K562 (cell line): ENCODE measurements at regions not wholly inside any gene's neighbourhood (a gene's known extent, or its start where the extent isn't known, plus 50 kb on each side); places are given as distances from the start of the nearest gene placed in this dataset.

Experiments
- ATAC-seq: fragments of 200-7000 bp; cut with Tn5 transposase; 3 replicates; pipeline ENCODE4 v1.9.1; 2020; ENCODE audit warnings: moderate library complexity
- BruUV-seq: library from RNA; stranded (reverse); fragments of 400-500 nt; replicated peaks from 2 replicates; lab custom pipeline; 2021; lab: Mats Ljungman, UMichigan
- CTCF ChIA-PET: fragments of 300-600 bp; formaldehyde crosslinking; extraction: SDS; loops from one replicate; lab custom pipeline; 2021; ENCODE audit warnings: low intra/inter-chr PET ratio; lab: Yijun Ruan, JAX
- POLR2A ChIA-PET: fragments of 300-600, 350-650 bp; sonication (Branson Sonifier 250); formaldehyde crosslinking; extraction: SDS; loops from one replicate; lab custom pipeline; 2021; ENCODE audit warnings: antibody characterized with exemption, inconsistent platforms; lab: Yijun Ruan, JAX
- DNase-seq, 4 experiments: peaks; one replicate each; pipeline versions ENCODE4 v3.0.0 to v3.0.0-alpha.2; 2011 to 2018; ENCODE audit warnings: low spot score in 3 of 4, mixed read lengths in 3 of 4; ENCODE audit errors: extremely low read depth in 1 of 4
- FAIRE-seq: peaks from 2 replicates; lab custom pipeline; 2011; peaks lifted over from hg19 to GRCh38; lab: Jason Lieb, UNC
- H2AFZ ChIP-seq: 2 replicates; pipeline ENCODE4 v1.6.0; 2011; ENCODE audit warnings: low read depth, low read length, control low read depth, inconsistent platforms
- H3K27ac ChIP-seq: fragments of 200-600 bp; 3 replicates; pipeline ENCODE4 v1.8.0; 2011; ENCODE audit warnings: low read depth, mild to moderate bottlenecking, control low read depth, inconsistent platforms, low read length, moderate library complexity, mixed read lengths; ENCODE audit errors: extremely low read depth
- H3K27me3 ChIP-seq, 2 experiments: fragments of 300-600 bp in 1 of 2; 2 replicates in 1 of 2; 3 replicates in 1 of 2; pipeline versions ENCODE4 v1.6.0 to v1.8.0; 2011; ENCODE audit warnings: inconsistent platforms in 2 of 2, low read length in 2 of 2, mild to moderate bottlenecking in 1 of 2, mixed read lengths in 1 of 2, moderate library complexity in 1 of 2; ENCODE audit not compliant: control insufficient read depth in 2 of 2, insufficient read depth in 2 of 2
- H3K36me3 ChIP-seq: fragments of 300-600 bp; 3 replicates; pipeline ENCODE4 v1.8.0; 2011; ENCODE audit warnings: mild to moderate bottlenecking, low read length, inconsistent platforms; ENCODE audit not compliant: control insufficient read depth, insufficient read depth
- H3K4me1 ChIP-seq, 2 experiments: fragments of 200-600 bp in 1 of 2; replicated peaks in 1 of 2; 2 replicates in 1 of 2; 3 replicates in 1 of 2; pipeline versions ENCODE4 v1.5.1 to v1.8.0; 2011; ENCODE audit warnings: inconsistent platforms in 2 of 2, low read length in 2 of 2, mild to moderate bottlenecking in 1 of 2, mixed read lengths in 1 of 2, moderate library complexity in 1 of 2; ENCODE audit not compliant: control insufficient read depth in 2 of 2, insufficient read depth in 2 of 2
- H3K4me2 ChIP-seq: 2 replicates; pipeline ENCODE4 v1.6.1; 2011; ENCODE audit warnings: low read length, control low read depth, inconsistent platforms, mixed read lengths; ENCODE audit not compliant: insufficient read depth
- H3K4me3 ChIP-seq: fragments of 200-600 bp; sonication (generic), shearing (Covaris generic); 2 replicates; pipeline ENCODE4 v1.5.1; 2016; ENCODE audit warnings: control low read depth, inconsistent platforms
- H3K79me2 ChIP-seq: fragments of 200-600 bp; 3 replicates; pipeline ENCODE4 v1.8.0; 2011; ENCODE audit warnings: low read length, inconsistent platforms; ENCODE audit not compliant: control insufficient read depth, insufficient read depth
- H3K9ac ChIP-seq, 2 experiments: 2 replicates each; pipeline versions ENCODE4 v1.6.0 to v1.6.1; 2011; ENCODE audit warnings: low read depth in 2 of 2, low read length in 2 of 2, control low read depth in 1 of 2, inconsistent platforms in 1 of 2, mild to moderate bottlenecking in 1 of 2, mixed read lengths in 1 of 2; ENCODE audit not compliant: insufficient read depth in 1 of 2
- H3K9me1 ChIP-seq: one replicate; pipeline ENCODE4 v1.6.0; 2011; ENCODE audit warnings: inconsistent platforms, mild to moderate bottlenecking, low read length, moderate library complexity; ENCODE audit not compliant: control insufficient read depth, insufficient read depth
- H3K9me3 ChIP-seq: replicated peaks from 2 replicates; pipeline ENCODE4 v1.5.1; 2011; ENCODE audit warnings: low read depth, low read length, inconsistent platforms; ENCODE audit not compliant: control insufficient read depth, insufficient read depth
- H4K20me1 ChIP-seq: replicated peaks from 2 replicates; pipeline ENCODE4 v1.6.1; 2011; ENCODE audit warnings: low read length, inconsistent platforms, mixed read lengths; ENCODE audit not compliant: control insufficient read depth, insufficient read depth
- ADNP ChIP-seq: fragments of 200-800 bp; sonication (Bioruptor generic); IDR thresholded peaks from 2 replicates; pipeline ENCODE4 v1.6.1; 2016; ENCODE audit warnings: missing genetic modification characterization, missing compliant biosample characterization
- ARID3B ChIP-seq: fragments of 250-450 bp; sonication (Bioruptor Pico); IDR thresholded peaks from 2 replicates; pipeline ENCODE4 v1.4.0; 2020; ENCODE audit warnings: borderline replicate concordance
- BRCA1 ChIP-seq, 2 experiments: fragments of 450-650 bp in 1 of 2; sonication (generic) in 1 of 2; formaldehyde crosslinking in 1 of 2; IDR thresholded peaks; 2 replicates each; pipeline versions ENCODE4 v1.5.0 to v1.6.1; 2017 to 2020; ENCODE audit warnings: mild to moderate bottlenecking in 1 of 2, missing genetic modification reagents in 1 of 2
- E2F4 ChIP-seq: sonication (generic); formaldehyde crosslinking; IDR thresholded peaks from 2 replicates; pipeline ENCODE4 v1.8.0; 2022; ENCODE audit warnings: mild to moderate bottlenecking, low read depth, missing genetic modification reagents
- HBP1 ChIP-seq: fragments of 450-650 bp; formaldehyde crosslinking; IDR thresholded peaks from 2 replicates; pipeline ENCODE4 v1.4.0; 2022; ENCODE audit warnings: missing genetic modification characterization
- LEF1 ChIP-seq: fragments of 450-650 bp; IDR thresholded peaks from 2 replicates; pipeline ENCODE4 v1.6.1; 2016; ENCODE audit warnings: mild to moderate bottlenecking
- MTA2 ChIP-seq: fragments of 450-650 bp; IDR thresholded peaks from 2 replicates; pipeline ENCODE4 v1.6.1; 2016; ENCODE audit warnings: low read depth
- PPARD ChIP-seq: fragments of 250-450 bp; sonication (Bioruptor Pico); IDR thresholded peaks from 2 replicates; pipeline ENCODE4 v1.8.0; 2022; ENCODE audit warnings: inconsistent platforms, mild to moderate bottlenecking, moderate library complexity
- THRAP3 ChIP-seq: fragments of 450-650 bp; IDR thresholded peaks from 2 replicates; pipeline ENCODE4 v1.6.1; 2016; ENCODE audit warnings: mild to moderate bottlenecking, inconsistent platforms, borderline replicate concordance
- ZNF239 ChIP-seq: fragments of 250-450 bp; sonication (Bioruptor Pico); IDR thresholded peaks from 2 replicates; pipeline ENCODE4 v1.4.0; 2020; ENCODE audit warnings: mild to moderate bottlenecking
- ZNF282 ChIP-seq: sonication (generic); formaldehyde crosslinking; IDR thresholded peaks from 2 replicates; pipeline ENCODE4 v1.8.1; 2023; ENCODE audit warnings: missing genetic modification reagents
- ZNF551 ChIP-seq: fragments of 250-450 bp; sonication (Bioruptor Pico); IDR thresholded peaks from 2 replicates; pipeline ENCODE4 v1.5.0; 2021; ENCODE audit warnings: mild to moderate bottlenecking, moderate library complexity
- WGBS: fragments of 100-300 bp; shearing (Covaris generic); methylation state at CpG from one replicate; pipeline ENCODE4 v1.1.6; 2016; ENCODE audit warnings: low coverage, mixed read lengths; ENCODE audit not compliant: insufficient coverage; ENCODE audit errors: missing lambda C conversion rate; 5-methylcytosine and 5-hydroxymethylcytosine counted together
- in situ Hi-C: fragments of 300-500 bp; cut with MboI; formaldehyde crosslinking; loops from 4 replicates; pipeline ENCODE4 v1.15.0; 2018; ENCODE audit warnings: inconsistent platforms, mixed read lengths
- intact Hi-C: fragments of 100-400 bp; cut with micrococcal nuclease; formaldehyde crosslinking; loops from 2 replicates; pipeline ENCODE4 v1.14.2; 2022
- TF ChIP-seq, protein P1 (sequence below): fragments of 450-650 bp; IDR thresholded peaks from 2 replicates; pipeline ENCODE4 v1.6.1; 2018; ENCODE audit warnings: mild to moderate bottlenecking, low read depth; ENCODE audit not compliant: partially characterized antibody
- TF ChIP-seq, protein P2 (sequence below): fragments of 150-350 bp; conservative IDR thresholded peaks from 2 replicates; pipeline ENCODE4 v1.6.1; 2014; ENCODE audit warnings: low read length

DNA sequence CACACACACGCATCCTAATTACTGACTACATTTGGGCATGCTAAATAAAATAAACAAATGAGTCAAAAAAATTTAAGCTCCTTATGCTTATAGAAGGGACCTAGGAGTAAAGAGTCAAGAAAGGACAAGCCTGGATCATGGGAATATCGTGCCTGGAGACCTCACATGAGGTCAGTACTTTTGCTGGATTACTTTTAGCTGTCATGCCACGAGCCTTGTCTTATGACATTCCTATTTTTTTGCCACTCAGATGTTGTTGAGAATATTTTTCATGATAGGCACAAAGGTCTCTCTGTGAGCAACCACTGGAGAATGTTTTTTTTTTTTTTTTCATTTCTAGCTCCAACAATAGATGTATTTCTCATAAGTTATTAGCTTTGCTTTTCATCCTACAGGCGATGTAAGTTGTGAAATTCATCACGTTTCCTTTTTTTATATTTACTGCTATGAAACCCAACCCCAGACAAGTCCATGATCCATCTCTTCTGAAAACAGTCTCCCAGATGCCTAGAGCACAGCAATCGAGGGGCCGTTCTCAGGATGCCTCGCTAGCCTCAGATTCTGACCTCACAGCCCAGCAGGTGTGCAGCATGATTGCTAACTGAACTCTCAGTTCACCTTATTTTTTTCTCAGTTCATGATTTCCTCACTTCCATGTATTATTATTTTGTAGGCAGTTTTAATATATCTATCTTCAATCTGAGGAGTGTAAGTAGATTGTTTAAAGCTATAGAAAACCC, 464.5 kb downstream of the IRS1 start:
- Histone ChIP-seq H4K20me1 (no peaks in the 10 kb centered on the region), H3K27ac (no peak overlapping the region), H3K9ac (no peak overlapping the region), H3K9me3 (no peaks in the 10 kb centered on the region), H3K4me3 (no peak overlapping the region), H3K4me1 (no peaks in the 10 kb centered on the region), H3K36me3 (no peaks in the 10 kb centered on the region), H3K79me2 (no peaks in the 10 kb centered on the region), H3K9me1 (no peaks in the 10 kb centered on the region), H3K27me3 (no peaks in the 10 kb centered on the region), H2AFZ (no peak overlapping the region), H3K4me2 (no peak overlapping the region)
- POLR2A ChIA-PET, result no interaction called here
- FAIRE-seq (no peak), DNase-seq (no peak), ATAC-seq (no peak)
- intact Hi-C loops (no loop called here), in situ Hi-C loops (no loop called here)
- WGBS, result 0% methylated on average over 7 of the region's 8 CpGs
- CTCF ChIA-PET, result no interaction called here
- no TSS peak for BruUV-seq
- TF ChIP-seq ZNF282 (CRISPR knock-in tag), result no peak
- TF ChIP-seq, protein P1, sequence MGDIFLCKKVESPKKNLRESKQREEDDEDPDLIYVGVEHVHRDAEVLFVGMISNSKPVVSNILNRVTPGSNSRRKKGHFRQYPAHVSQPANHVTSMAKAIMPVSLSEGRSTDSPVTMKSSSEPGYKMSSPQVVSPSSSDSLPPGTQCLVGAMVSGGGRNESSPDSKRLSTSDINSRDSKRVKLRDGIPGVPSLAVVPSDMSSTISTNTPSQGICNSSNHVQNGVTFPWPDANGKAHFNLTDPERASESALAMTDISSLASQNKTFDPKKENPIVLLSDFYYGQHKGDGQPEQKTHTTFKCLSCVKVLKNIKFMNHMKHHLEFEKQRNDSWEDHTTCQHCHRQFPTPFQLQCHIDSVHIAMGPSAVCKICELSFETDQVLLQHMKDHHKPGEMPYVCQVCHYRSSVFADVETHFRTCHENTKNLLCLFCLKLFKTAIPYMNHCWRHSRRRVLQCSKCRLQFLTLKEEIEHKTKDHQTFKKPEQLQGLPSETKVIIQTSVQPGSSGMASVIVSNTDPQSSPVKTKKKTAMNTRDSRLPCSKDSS, result no peak
- TF ChIP-seq ZNF551 (CRISPR knock-in tag), result no peak
- TF ChIP-seq PPARD (CRISPR knock-in tag), result no peak
- TF ChIP-seq E2F4 (CRISPR knock-in tag), result no peak
- TF ChIP-seq, protein P2, sequence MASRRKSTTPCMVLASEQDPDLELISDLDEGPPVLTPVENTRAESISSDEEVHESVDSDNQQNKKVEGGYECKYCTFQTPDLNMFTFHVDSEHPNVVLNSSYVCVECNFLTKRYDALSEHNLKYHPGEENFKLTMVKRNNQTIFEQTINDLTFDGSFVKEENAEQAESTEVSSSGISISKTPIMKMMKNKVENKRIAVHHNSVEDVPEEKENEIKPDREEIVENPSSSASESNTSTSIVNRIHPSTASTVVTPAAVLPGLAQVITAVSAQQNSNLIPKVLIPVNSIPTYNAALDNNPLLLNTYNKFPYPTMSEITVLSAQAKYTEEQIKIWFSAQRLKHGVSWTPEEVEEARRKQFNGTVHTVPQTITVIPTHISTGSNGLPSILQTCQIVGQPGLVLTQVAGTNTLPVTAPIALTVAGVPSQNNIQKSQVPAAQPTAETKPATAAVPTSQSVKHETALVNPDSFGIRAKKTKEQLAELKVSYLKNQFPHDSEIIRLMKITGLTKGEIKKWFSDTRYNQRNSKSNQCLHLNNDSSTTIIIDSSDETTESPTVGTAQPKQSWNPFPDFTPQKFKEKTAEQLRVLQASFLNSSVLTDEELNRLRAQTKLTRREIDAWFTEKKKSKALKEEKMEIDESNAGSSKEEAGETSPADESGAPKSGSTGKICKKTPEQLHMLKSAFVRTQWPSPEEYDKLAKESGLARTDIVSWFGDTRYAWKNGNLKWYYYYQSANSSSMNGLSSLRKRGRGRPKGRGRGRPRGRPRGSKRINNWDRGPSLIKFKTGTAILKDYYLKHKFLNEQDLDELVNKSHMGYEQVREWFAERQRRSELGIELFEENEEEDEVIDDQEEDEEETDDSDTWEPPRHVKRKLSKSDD, result no peak
- TF ChIP-seq MTA2, result no peak
- TF ChIP-seq HBP1 (CRISPR knock-in tag), result no peak
- TF ChIP-seq THRAP3, result no peak
- TF ChIP-seq ZNF239 (CRISPR knock-in tag), result no peak
- TF ChIP-seq LEF1, result no peak
- no peak for TF ChIP-seq BRCA1 (IDR thresholded peaks at IDR 0.05)
- no peak for TF ChIP-seq BRCA1 (CRISPR knock-in tag; IDR thresholded peaks at IDR 0.05)
- no peak for TF ChIP-seq ADNP (tag)
- no peak for TF ChIP-seq ARID3B (CRISPR knock-in tag)
